GM18873 (cell line): ENCODE measurements at regions not wholly inside any gene's neighbourhood (a gene's known extent, or its start where the extent isn't known, plus 50 kb on each side); places are given as distances from the start of the nearest gene placed in this dataset.
"Not testable (repeated sequence)": the region's sequence is repeated elsewhere in the genome, so short reads cannot be mapped to it uniquely, and the experiment has no call there.

Experiments
- ATAC-seq: cut with Tn5 transposase; IDR thresholded peaks from one replicate; pipeline ENCODE4 v1.9.1; 2021; ENCODE audit warnings: mild to moderate bottlenecking, moderate library complexity, moderate number of reproducible peaks; ENCODE audit not compliant: unreplicated experiment, low FRiP score

- not testable (repeated sequence) for ATAC-seq
Observed at GRCh38 chr4:81324594-81324993, 109.6 kb upstream of the PRKG2 start.

GRCh38 chr4:81319657-81320056, 104.6 kb upstream of the PRKG2 start:
- ATAC-seq, result no peak

- ATAC-seq, result no peak
Observed at GRCh38 chr4:81314897-81315470, 100.0 kb upstream of the PRKG2 start.

GRCh38 chr4:81314196-81314896, 99.3 kb upstream of the PRKG2 start:
- no peak for ATAC-seq

- no peak for ATAC-seq
Observed at GRCh38 chr4:81307991-81308390, 93.0 kb upstream of the PRKG2 start.

DNA sequence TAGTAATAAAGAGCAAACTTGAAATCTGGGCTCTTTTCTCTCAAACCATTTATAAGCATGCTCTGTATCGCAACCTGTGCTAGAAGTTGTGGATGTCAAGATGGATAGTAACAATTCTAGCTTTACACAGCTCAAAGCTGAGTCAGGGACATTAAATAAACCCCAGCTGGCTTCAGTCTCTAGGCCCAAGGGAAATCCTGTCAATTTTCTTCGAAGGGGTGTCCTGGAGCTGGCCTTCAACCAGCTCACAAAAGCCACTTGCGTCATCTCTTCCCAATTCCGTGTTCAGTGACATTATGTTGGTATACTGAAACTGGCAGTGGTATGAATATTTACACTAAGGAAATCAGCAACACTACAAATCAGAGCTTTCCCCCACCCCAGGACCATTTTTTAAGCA, 89.8 kb upstream of the PRKG2 start:
- ATAC-seq, result no peak

- ATAC-seq, result not testable (repeated sequence)
Observed at GRCh38 chr4:81300352-81300751, 85.3 kb upstream of the PRKG2 start.

- ATAC-seq, result no peak
Observed at GRCh38 chr4:81290813-81291212, 75.8 kb upstream of the PRKG2 start.

GRCh38 chr4:81287101-81287500, 72.1 kb upstream of the PRKG2 start:
- no peak for ATAC-seq

- ATAC-seq, result no peak
Observed at GRCh38 chr4:81282131-81282530, 67.1 kb upstream of the PRKG2 start.

DNA sequence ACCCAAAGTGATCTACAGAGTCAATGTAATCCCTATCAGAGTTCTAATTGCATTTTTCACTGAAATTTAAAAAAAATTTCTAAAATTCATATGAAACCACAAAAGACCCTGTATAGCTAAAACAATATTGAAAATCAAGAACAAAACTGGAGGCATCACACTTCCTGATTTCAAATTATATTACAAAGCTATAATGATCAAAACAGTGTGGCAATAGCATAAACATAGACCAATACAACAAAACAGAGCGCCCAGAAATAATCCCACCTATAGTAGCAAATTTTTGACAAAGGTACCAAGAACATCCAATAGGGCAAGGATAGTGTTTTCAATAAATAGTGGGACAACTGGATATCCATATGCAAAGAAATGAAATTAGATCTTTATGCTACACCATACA, 59.4 kb upstream of the PRKG2 start:
- ATAC-seq, result no peak

DNA sequence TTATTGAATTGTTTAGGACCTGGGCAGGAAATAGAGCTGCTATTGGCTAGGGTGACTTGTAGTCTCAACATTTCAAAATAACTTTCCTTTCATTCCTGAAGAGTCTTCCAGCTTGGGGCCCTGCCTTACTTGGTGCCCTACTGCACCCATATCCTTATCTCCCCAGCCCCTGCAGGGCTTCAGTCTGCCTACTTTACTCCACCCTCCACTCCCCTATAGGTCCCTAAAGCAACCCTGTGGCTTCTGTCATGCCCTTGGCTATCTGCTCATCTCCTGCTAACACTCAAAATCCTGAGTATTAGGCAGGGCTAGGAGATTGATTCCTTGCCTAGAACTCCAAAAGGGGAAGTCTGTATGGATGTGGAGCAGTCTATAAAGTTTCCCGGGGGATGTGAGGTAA, 57.6 kb upstream of the PRKG2 start:
- ATAC-seq, result no peak
